DND-41 (cell line): ENCODE measurements at regions not wholly inside any gene's neighbourhood (a gene's known extent, or its start where the extent isn't known, plus 50 kb on each side); places are given as distances from the start of the nearest gene placed in this dataset.

ENCODE experiments used
- ATAC-seq: fragments of 200-7000 bp; cut with Tn5 transposase; 3 replicates; pipeline ENCODE4 v1.9.1; 2021; ENCODE audit warnings: low read depth; ENCODE audit not compliant: insufficient read depth
- DNase-seq: peaks from one replicate; pipeline ENCODE4 v3.0.0-alpha.2; 2020
- H2AFZ ChIP-seq: 2 replicates; pipeline ENCODE4 v1.6.0; 2012; ENCODE audit warnings: low read depth, low read length
- H3K27ac ChIP-seq: 2 replicates; pipeline ENCODE4 v1.5.1; 2012; ENCODE audit warnings: low read length, inconsistent platforms
- H3K27me3 ChIP-seq: fragments of 200-600 bp; sonication (generic); 2 replicates; pipeline ENCODE4 v1.6.0; 2012; ENCODE audit warnings: low read length, mild to moderate bottlenecking, inconsistent platforms; ENCODE audit not compliant: insufficient read depth, poor library complexity
- H3K36me3 ChIP-seq: 2 replicates; pipeline ENCODE4 v1.5.1; 2012; ENCODE audit warnings: low read length, inconsistent platforms; ENCODE audit not compliant: insufficient read depth
- H3K4me1 ChIP-seq: 2 replicates; pipeline ENCODE4 v1.5.1; 2012; ENCODE audit warnings: mild to moderate bottlenecking, low read length; ENCODE audit not compliant: insufficient read depth
- H3K4me2 ChIP-seq: 2 replicates; pipeline ENCODE4 v1.6.0; 2012; ENCODE audit warnings: mild to moderate bottlenecking, moderate library complexity, low read length, inconsistent platforms; ENCODE audit not compliant: insufficient read depth
- H3K4me3 ChIP-seq, 2 experiments: fragments of 200-600 bp in 1 of 2; shearing (Covaris generic) in 1 of 2; 2 replicates each; pipeline ENCODE4 v1.5.1; 2012 to 2016; ENCODE audit warnings: inconsistent platforms in 2 of 2, low read length in 2 of 2, mild to moderate bottlenecking in 2 of 2, low read depth in 1 of 2, moderate library complexity in 1 of 2
- H3K79me2 ChIP-seq: 2 replicates; pipeline ENCODE4 v1.6.0; 2012; ENCODE audit warnings: low read length, inconsistent platforms; ENCODE audit not compliant: insufficient read depth
- H3K9ac ChIP-seq: 2 replicates; pipeline ENCODE4 v1.6.0; 2012; ENCODE audit warnings: low read depth, mild to moderate bottlenecking, inconsistent platforms, low read length, moderate library complexity
- H3K9me3 ChIP-seq: 2 replicates; pipeline ENCODE4 v1.5.1; 2012; ENCODE audit warnings: low read length, moderate library complexity, mild to moderate bottlenecking, inconsistent platforms; ENCODE audit not compliant: insufficient read depth, severe bottlenecking
- H4K20me1 ChIP-seq: 2 replicates; pipeline ENCODE4 v1.6.0; 2012; ENCODE audit warnings: low read length; ENCODE audit not compliant: insufficient read depth
- EZH2 ChIP-seq: IDR thresholded peaks from 3 replicates; pipeline ENCODE4 v1.6.1; 2012; ENCODE audit warnings: borderline replicate concordance, low read depth, mild to moderate bottlenecking, moderate library complexity, low read length, inconsistent platforms; ENCODE audit not compliant: severe bottlenecking
- TF ChIP-seq, protein P1 (sequence below): IDR thresholded peaks from 2 replicates; pipeline ENCODE4 v1.5.1; 2012; ENCODE audit warnings: borderline replicate concordance, low read length, moderate library complexity, mild to moderate bottlenecking; ENCODE audit not compliant: poor library complexity, severe bottlenecking; ENCODE audit errors: extremely low read depth

- no peak overlapping the region for H2AFZ ChIP-seq
- TF ChIP-seq EZH2, result no peak
- TF ChIP-seq, protein P1, sequence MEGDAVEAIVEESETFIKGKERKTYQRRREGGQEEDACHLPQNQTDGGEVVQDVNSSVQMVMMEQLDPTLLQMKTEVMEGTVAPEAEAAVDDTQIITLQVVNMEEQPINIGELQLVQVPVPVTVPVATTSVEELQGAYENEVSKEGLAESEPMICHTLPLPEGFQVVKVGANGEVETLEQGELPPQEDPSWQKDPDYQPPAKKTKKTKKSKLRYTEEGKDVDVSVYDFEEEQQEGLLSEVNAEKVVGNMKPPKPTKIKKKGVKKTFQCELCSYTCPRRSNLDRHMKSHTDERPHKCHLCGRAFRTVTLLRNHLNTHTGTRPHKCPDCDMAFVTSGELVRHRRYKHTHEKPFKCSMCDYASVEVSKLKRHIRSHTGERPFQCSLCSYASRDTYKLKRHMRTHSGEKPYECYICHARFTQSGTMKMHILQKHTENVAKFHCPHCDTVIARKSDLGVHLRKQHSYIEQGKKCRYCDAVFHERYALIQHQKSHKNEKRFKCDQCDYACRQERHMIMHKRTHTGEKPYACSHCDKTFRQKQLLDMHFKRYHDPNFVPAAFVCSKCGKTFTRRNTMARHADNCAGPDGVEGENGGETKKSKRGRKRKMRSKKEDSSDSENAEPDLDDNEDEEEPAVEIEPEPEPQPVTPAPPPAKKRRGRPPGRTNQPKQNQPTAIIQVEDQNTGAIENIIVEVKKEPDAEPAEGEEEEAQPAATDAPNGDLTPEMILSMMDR, result no peak
- H3K27me3 ChIP-seq, result no peaks in the 10 kb centered on the region
- H3K4me2 ChIP-seq, result no peak overlapping the region
- H3K4me1 ChIP-seq, result no peaks in the 10 kb centered on the region
- no peaks in the 10 kb centered on the region for H3K79me2 ChIP-seq
- DNase-seq, result no peak
- no peak overlapping the region for H3K27ac ChIP-seq
- ATAC-seq, result no peak
- no peak overlapping the region for H3K9ac ChIP-seq
- H3K4me3 ChIP-seq, result no peak overlapping the region
- no peaks in the 10 kb centered on the region for H4K20me1 ChIP-seq
- no peaks in the 10 kb centered on the region for H3K36me3 ChIP-seq
- H3K9me3 ChIP-seq, result no peaks in the 10 kb centered on the region
Measured at GRCh38 chr21:32137931-32138330, 140.9 kb downstream of the MIS18A start.

DNA sequence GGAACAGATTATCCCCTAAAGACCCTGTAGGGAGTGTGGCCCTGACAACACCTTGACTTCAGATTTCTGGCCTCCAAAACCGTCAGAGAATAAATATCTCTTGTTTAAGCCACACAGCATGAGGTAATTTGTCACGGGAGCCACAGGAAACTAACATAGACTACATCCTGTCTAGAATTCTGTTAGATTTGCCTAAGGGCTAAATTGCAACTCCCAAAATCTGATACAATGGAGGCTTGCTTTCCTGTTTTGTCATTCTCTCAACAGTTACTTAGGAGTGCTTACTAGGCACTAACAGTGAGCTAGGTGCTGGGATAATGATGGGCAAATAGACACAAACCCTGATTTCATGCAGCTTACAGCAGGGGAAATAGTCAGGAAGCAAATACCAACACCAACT lies 141.6 kb downstream of the MIS18A start:
- H2AFZ ChIP-seq, result no peak overlapping the region
- no peaks in the 10 kb centered on the region for H3K27me3 ChIP-seq
- TF ChIP-seq EZH2, result no peak
- TF ChIP-seq, protein P1, result no peak

GRCh38 chr21:32136546-32136945 lies 142.3 kb downstream of the MIS18A start:
- H3K27ac ChIP-seq, result no peak overlapping the region
- no peak overlapping the region for H3K4me3 ChIP-seq
- no peak for TF ChIP-seq EZH2
- TF ChIP-seq, protein P1, result no peak
- no peaks in the 10 kb centered on the region for H4K20me1 ChIP-seq
- no peaks in the 10 kb centered on the region for H3K36me3 ChIP-seq
- H3K79me2 ChIP-seq, result no peaks in the 10 kb centered on the region
- no peak overlapping the region for H2AFZ ChIP-seq
- H3K4me2 ChIP-seq, result no peak overlapping the region
- no peak overlapping the region for H3K9ac ChIP-seq
- H3K27me3 ChIP-seq, result no peaks in the 10 kb centered on the region
- no peak for DNase-seq
- ATAC-seq, result no peak
- no peaks in the 10 kb centered on the region for H3K4me1 ChIP-seq
- H3K9me3 ChIP-seq, result no peaks in the 10 kb centered on the region

More for the DNA sequence above, 141.6 kb downstream of the MIS18A start:
- Histone ChIP-seq H3K36me3 (no peaks in the 10 kb centered on the region), H3K9me3 (no peaks in the 10 kb centered on the region), H3K9ac (no peak overlapping the region), H3K79me2 (no peaks in the 10 kb centered on the region), H3K4me3 (no peak overlapping the region), H3K4me1 (no peaks in the 10 kb centered on the region), H3K27ac (no peak overlapping the region), H3K4me2 (no peak overlapping the region), H4K20me1 (no peaks in the 10 kb centered on the region)
- ATAC-seq (no peak), DNase-seq (no peak)
